ENCODE measurements at regions not wholly inside any gene's neighbourhood (a gene's known extent, or its start where the extent isn't known, plus 50 kb on each side); places are given as distances from the start of the nearest gene placed in this dataset.

DNA sequence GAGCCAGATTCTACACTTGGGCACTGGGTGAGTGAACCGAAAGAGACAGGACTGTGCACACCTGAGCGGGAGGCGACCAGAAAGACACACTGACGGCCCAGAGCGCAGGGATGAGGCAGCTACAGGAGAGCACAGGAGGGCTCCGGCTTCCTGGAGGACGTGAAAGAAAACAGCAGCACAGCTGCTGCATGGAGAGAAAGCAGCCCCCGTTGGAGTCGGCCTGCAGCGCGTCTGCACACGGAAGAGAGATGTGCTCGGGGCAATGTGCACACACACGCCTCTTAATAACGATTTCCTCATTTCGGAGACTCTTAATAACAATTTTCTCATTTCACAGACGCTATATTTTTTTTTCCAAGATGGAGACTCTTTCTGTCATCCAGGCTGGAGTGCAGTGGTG lies 160.4 kb downstream of the CTTN start:
- TF ChIP-seq CTCF (IDR thresholded peaks at IDR 0.05) = no peak
- TF ChIP-seq POLR2A (IDR thresholded peaks at IDR 0.05) = no peak

All from thyroid gland (tissue), 4 donors.